DMS79 treated with DMSO at 0.1 percent for 48 hours (cell line): ENCODE measurements at regions not wholly inside any gene's neighbourhood (a gene's known extent, or its start where the extent isn't known, plus 50 kb on each side); places are given as distances from the start of the nearest gene placed in this dataset.
"Not testable (repeated sequence)": the region's sequence is repeated elsewhere in the genome, so short reads cannot be mapped to it uniquely, and the experiment has no call there.

ENCODE experiments used
- DNase-seq: peaks from one replicate; lab custom pipeline; 2025; lab: John Stamatoyannopoulos, UW

DNA sequence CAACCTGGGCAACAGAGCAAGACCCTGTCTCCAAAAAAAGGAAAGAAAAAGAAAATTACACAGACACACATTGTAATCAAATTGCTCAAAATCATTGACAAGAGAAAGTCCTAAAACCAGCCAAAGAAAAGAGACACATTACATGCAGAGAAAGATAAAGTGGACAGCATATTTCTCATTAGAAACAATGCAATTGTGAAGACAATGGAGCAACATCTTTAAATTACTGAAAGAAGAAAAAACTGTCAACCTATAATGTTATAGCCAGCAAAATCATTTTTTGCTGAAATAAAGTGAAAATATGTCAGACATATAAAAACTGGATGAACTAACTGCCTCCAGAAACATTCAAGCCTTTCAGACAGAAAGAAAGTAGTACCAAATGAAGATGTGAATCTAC is 120.6 kb downstream of the TMEM167A start:
- DNase-seq = no peak

DNA sequence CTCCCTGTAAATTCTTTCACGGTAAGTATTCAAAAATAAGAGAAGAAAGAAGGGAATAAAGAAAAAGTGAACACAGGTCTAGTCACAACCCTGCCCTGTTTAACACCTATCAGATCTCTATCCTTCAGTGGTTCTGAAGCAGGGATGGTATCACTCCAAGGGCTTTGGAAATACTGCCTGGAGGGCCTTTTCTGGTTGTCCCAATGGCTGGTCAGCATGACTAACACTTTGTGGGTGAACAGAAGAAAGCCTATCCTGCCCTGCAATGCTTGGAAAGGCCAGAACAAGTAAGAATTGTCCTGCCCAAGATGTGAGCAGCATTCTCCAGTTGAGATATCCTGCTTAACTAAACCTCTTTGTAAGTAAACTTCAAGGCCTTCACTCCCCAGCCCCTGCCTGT is 124.9 kb downstream of the TMEM167A start:
- DNase-seq = no peak

DNA sequence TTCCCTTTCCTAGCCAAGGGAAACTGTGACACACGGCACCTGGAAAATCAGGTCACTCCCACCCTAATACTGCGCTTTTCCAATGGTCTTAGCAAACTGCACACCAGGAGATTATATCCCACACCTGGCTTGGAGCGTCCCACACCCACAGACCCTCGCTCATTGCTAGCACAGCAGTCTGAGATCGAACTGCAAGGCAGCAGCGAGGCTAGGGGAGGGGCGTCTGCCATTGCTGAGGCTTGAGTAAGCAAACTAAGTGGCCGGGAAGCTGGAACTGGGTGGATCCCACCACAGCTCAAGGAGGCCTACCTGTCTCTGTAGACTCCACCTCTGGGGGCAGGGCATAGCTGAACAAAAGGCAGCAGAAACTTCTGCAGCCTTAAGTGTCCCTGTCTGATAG is 132.9 kb downstream of the TMEM167A start:
- not testable (repeated sequence) for DNase-seq

DNA sequence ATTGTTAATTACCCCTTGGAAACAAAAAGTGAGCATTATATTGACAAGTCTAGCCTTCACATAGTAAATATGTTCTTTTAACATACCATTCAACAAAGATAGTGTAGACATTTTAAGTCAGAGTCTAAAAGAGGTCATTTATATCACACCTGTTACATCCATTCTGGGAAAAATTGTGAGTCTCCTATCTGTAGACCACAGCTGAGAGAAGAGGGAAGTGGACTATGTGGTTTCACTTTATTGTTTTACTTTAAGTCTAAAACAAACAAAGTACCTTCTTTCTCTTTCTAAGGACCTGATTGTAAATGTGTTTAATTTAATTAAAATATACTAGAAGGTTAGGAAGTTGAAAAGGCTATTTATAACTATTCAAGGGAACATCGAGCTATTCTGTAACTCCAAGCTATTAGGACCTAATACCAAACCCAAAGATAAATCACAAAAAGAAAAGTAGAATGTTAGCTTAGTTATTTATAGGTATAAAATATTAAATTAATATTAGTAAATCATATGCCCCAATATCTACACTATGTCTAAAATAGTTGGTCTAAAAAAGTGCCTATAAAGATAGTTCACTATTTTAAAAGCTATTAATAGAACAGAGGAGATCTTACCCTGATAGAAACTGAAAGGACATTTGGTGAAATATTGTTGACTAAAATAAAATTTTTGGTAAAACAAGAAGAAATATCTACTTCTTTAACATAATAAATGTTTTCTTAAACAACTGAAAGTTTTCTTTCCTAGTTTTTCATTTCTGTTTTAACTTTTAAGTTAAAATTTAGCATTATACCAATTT is 134.9 kb downstream of the TMEM167A start:
- DNase-seq = no peak

DNA sequence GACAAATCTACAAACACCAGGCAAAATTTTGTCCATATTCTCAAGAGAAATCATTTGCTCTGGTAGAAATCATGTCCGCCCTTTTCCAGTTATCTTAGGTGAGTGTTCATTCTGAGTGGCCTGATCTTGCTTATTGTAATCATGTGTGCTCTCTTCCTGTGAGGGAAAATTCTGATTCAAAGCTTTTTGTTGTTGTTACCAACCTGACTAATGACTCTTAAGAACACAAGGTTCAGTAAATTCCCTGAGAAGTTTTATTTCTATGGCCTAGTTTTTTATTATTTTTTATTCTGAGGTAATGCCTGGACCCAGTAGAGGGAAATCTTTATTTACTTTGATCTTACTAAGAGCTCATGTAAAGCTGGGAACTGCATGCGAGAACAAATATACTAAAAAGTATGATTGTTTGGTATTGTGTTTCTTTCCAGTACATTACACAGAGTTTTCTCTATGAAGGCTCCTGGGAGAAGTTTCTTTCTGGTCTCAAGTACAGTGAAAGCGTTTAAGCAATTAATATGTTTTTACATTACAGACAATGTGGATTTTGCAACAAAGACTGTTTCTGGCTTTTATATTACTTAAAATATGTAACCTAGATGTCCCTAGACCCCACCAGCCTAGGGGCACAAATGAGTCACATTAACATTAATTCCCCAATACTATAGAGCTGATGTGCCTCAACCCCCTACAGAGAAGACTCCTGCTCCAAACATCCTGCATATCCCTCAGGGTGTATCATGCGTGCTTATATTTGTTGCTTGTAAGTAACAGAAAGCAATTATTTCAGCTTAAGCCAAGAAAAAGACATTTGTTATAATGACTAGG is 138.1 kb downstream of the TMEM167A start:
- no peak for DNase-seq

DNA sequence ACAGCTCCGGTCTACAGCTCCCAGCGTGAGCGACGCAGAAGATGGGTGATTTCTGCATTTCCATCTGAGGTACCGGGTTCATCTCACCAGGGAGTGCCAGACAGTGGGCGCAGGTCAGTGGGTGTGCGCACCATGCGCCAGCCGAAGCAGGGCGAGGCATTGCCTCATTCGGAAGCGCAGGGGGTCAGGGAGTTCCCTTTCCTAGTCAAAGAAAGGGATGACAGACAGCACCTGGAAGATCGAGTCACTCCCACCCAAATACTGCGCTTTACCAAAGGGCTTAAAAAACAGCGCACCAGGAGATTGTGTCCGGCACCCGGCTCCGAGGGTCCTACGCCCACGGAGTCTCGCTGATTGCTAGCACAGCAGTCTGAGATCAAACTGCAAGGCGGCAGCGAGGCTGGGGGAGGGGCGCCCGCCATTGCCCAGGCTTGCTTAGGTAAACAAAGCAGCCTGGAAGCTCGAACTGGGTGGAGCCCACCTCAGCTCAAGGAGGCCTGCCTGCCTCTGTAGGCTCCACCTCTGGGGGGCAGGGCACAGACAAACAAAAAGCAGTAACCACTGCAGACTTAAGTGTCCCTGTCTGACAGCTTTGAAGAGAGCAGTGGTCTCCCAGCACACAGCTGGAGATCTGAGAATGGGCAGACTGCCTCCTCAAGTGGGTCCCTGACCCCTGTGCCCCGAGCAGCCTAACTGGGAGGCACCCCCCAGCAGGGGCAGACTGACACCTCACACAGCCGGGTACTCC is 144.5 kb downstream of the TMEM167A start:
- DNase-seq = not testable (repeated sequence)

DNA sequence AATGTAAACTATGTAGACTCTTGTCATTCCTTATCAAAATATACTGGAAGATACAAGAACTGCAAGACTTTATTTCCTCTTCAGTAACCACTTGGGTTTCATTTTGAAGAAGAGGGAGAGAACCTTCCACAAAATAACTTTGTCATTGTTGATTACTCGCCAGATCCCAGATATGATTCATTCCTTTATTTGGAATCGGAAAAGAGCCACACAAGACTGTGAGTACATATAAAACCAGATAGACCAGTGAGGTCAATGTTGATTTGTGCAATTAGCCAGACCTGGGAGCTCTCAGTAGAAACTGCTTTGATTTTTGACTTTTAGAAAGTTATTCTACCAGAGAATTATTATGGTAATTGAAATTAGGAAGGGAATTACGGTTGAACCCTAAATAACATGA is 146.1 kb downstream of the TMEM167A start:
- no peak for DNase-seq

DNA sequence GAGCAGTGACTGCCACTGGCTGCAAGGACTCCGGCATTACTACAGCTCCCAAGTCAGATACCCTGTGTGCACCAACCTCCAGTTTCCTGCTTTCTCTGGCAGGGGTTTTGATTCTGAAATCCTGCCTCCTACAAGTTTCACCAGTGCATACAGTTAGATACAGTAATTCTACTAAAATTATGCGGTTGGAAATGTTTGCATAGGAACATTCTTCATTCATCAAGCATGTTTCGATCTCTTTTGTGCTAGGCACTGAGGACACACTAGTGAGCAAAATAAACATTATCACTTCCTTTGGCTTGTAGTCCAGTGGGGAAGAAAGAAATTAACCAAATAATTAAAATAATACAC is 152.2 kb downstream of the TMEM167A start:
- no peak for DNase-seq

DNA sequence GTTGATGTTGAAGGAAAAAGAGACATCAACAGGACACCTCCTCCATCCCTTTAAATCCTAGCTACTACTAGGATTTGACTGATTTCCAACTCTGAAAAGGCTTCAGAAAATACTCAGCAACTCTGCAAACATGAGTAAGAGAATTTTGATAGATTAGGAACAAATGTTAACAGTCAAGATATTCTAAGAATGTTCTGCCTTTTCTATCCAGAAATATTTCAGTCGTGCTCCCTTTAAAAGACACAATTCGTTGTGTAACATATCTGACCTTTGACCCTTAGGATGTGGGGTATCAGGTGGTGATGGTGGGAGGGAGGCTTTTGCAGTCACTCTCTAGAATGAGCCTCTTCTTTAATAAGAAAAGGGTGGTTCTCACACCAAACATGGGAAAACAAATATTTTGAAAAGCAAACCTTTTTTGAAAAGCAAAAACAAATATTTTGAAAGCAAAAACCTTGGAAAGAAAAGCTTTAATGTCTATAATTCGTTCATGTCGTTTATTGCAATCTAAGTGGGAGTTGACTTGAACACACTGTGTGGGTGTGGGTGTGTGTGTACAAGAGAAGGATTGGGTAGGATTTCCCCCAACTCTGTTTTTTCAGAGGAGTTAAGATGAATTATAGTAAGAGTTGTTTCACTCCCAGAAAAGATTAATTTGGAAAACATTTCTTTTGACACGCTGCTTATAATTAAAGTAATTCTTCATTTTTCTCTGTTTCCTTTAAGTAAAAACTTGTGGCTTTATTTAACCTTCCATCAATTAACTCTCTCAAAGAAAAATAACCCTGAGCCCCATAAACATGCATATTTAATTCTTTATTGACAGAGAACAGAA is 152.8 kb downstream of the TMEM167A start:
- no peak for DNase-seq

DNA sequence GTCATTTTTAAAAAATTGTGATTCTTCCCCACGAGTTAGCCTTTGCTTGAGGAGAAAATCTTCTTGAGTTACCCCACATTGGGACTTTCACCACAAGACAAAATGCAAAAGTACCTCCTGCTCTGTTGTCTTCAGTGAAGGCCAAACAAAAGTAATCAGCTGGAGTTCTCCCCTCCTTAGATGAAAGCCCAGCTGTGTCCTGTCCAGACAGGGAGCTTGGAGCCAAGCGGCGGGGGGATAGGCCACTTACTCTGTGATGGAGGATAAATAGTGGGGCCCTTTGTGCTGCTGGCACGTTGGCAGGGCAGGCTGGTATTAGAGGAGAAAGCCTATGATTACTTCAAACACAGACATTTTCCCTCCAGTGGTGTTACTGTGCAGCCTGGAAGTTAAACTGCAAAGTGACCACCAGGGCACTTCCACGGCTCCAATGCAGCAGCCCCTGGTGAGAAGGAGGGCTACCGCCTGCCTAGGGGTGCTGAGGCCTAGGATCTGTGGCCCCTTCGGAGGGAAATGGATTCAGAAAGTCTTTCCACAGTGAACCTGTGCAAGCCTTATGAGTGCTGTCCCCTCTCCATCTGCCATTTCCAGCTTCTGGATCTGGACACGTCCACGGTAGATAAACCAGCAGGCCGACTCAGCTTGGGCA is 155.0 kb downstream of the TMEM167A start:
- no peak for DNase-seq

DNA sequence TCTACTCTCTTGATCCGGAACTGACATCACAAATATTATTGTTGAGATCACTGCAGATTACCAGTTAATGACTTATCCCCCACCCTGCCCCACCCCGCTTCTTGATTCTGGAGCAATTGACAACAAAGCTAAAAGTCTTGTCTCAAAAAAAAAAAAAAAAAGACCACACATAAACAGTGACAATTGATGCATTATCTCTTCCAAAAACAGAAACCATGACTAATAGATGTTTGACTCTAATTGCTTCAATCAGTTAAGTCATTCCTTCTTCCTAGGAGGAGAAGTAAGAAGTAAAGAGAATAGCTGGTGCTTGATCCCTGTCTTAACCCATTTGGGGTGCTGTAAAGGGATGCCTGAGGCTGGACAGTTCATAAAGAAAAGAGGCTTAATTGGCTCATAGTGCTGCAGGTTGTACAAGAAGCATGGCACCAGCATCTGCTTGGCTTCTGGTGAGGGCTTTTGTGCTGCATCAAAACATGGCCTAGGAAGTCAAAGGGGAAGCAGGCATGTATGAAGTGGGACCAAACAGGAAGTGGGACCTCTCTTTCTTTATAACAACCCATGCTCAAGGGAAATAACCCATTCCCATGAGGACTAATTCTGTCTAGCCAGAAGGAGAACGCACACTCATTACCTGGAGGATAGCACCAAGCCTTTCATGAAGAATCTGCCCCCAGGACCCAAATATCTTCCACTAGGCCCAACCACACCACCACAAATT is 158.7 kb downstream of the TMEM167A start:
- no peak for DNase-seq

DNA sequence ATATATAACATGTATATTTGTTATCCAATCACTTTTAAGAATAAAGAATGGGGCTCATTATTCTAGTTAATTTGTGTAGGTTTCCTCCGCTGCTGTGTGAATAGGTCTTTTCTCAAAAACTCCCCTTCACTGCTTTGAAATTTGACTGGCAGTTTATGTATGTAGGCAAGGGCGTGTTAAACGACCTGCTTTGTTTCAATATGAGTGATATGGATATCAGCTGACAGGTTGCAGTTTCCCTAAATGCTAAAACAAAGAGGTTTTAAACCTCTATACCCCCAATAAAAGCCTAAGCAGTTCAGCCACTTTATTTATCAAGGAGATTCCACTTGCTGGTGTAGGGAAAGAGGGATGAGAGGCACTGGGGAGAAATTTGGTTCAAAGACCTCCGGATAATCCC is 159.6 kb downstream of the TMEM167A start:
- no peak for DNase-seq

DNA sequence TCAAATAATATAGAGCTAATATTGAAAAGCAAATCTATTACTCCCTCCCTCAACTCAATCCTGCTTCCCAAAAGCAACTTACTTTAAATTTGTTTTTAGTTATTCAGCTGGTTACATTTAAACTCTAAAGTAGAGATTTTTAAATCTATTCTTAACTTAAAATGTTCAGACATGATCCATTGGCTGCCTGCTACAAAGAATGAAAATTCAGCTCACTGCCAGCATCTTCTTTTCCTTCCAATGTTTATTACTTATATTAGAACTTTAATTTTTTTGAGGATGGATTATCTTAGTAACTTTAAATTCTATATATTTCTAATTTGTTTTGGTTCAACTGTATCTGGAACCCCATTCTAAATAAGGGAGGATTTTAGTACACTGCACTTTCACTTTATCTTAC is 163.2 kb downstream of the TMEM167A start:
- DNase-seq = no peak

DNA sequence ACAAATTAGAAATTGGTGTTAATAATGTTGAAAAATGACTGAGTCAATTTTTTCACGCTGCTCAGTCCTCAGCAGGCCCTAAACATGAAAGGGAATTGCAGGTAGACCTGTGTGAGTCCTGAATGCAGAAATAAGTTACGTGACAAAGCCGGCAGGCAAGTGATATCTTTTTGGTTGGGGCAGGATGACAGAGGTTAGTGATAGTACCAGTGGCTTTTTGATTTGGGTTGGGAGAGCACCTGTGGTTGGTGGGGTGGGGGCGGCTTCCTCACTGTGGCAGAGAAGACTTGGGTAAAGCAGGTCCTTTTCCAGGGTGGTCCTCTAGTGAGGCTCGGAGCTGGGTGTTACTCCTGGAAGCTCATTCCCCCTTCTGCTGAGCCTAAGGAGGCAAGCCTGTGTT is 164.7 kb downstream of the TMEM167A start:
- DNase-seq = no peak

DNA sequence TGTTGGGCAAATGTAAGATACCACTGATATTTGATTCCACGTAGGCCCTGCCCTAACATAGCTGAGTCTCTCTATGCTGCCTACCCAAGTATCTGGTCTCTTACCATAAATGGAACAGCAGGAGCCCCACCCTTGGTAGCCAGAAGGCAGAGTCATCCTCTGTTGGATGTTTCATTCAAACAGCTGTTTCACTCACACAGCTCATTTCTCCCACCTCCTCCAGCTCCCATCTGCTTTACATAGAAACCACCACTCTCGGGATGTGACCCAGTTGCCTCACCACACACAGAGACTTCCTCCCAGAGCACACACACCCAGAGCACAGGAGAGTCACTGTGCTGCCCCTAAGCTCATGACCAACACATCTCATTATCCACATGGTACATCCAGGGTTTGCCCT is 165.3 kb downstream of the TMEM167A start:
- DNase-seq = no peak

DNA sequence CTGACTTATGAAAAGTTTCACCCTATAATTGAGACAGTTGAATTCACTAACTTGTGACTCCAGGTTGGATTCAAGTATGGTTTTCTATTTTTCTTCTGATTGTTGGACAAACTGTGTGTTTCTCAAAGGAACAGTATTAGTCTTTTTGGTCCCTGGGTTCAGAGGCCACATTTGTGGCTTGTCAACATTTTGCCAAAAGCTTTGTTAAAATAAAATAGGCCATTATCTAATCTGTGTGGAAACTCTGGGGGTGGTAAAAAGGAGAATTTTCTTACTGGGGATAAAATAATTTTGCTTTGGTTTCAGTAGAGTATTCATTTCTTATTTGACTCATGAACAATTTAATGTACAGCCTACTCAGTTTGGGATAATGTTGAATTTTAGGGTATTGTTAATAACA is 166.3 kb downstream of the TMEM167A start:
- DNase-seq = no peak

DNA sequence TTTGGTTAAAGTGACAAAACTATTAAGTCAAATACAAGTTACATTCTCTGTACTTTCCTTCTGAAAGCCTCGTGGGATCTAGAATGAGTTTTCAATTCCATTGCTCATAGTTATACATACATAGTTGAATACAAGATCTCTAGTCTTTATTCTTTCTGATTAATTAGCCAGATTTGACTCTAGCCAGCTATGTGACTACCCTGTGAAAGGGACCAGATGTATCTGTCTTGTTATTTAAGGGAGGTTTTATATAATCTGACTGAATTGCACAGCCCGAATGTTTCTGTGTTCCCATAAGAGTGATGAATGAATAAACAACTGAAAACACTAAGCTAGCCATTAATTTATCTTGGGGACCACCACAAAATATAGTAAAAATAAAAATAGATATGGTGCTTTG is 166.7 kb downstream of the TMEM167A start:
- DNase-seq = no peak

DNA sequence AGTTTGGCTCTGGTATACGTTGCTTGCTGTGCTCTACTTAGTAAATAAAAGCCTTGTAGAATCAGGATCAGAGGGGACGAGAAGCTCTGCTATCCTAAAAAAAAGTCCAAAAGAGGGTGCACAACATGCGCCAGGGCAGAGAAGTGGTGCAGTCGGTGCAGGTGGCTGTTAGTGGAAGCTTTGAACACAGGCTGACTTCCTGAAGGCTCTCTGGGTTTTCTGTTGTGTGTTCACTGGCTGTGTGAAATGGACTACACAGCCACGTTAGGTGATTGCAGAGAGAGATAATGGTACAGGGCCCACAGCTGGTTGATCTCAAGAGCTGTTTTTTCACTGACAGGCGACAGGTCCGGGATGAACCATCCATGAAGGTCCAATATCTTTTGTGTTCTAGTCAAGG is 167.4 kb downstream of the TMEM167A start:
- no peak for DNase-seq

DNA sequence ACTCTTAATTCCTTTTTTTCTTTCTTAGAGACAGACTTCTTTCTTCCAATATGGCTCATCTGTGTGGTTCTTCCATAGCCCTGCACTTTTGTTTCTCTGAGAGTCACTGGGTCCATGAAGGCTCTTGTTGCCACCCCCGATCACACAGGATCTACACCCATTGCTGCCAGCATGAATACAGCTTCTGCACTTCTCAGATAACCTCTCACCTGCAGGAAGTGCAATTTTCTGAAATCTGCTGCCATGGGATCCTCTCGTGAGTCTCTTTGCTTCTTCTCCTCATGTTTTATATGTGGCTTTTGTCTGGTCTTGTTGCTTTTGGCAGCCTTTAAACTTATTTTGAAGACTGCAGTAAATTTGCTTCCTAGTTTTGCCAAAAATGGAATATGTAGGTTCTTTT is 171.2 kb downstream of the TMEM167A start:
- no peak for DNase-seq

DNA sequence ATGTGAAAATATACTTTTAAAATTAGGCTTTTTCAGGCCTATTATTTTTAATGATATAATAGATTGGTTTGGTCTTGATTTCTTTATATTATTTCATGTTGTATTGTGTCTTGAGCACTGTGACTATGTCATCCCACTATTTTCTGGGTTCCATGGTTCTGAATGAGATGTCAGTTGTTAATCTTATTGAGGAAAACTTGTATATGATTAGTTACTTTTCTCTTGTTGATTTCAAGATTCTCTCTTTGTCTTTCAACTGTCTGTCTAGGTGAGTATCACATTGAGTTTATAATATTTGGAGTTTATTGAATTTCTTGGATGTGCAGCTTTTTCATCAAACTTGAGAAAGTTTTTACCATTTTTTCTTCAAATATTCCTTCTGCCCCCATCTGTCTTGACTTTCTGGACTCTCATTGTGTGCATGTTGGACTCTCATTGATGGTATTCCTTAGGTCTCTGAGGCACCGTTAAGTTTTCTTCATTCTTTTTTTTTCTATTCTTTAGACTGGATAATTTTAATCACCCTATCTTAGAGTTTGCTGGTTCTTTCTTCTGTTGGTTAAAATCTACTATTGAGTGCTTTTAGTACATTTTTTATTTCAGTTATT is 175.8 kb downstream of the TMEM167A start:
- no peak for DNase-seq
